ENCODE measurements at regions not wholly inside any gene's neighbourhood (a gene's known extent, or its start where the extent isn't known, plus 50 kb on each side); places are given as distances from the start of the nearest gene placed in this dataset.
A peak's percentile ranks its signal among the peaks of the same experiment; 100 is the strongest.
"Not testable (repeated sequence)": the region's sequence is repeated elsewhere in the genome, so short reads cannot be mapped to it uniquely, and the experiment has no call there.

GRCh38 chr2:95654897-95655296, 63.1 kb downstream of the TRIM43 start:
- DNase-seq (ENCODE audit: low spot score): not testable (repeated sequence)

- DNase-seq (ENCODE audit: low spot score): not testable (repeated sequence)
These were observed 64.8 kb downstream of the TRIM43 start for GRCh38 chr2:95656553-95656952.

GRCh38 chr2:95657937-95658336, 66.1 kb downstream of the TRIM43 start:
- not testable (repeated sequence) for DNase-seq (ENCODE audit: low spot score)

- DNase-seq (ENCODE audit: low spot score): not testable (repeated sequence)
These were observed 69.2 kb downstream of the TRIM43 start for GRCh38 chr2:95660766-95661562.

- DNase-seq (ENCODE audit: low spot score): not testable (repeated sequence)
These were observed 72.0 kb downstream of the TRIM43 start for GRCh38 chr2:95663471-95664441.

- DNase-seq (ENCODE audit: low spot score): peak; percentile 5
These were observed 74.8 kb downstream of the TRIM43 start for GRCh38 chr2:95666636-95667035.

GRCh38 chr2:95667480-95667879, 75.7 kb downstream of the TRIM43 start:
- no peak for DNase-seq (ENCODE audit: low spot score)

GRCh38 chr2:95668934-95669333, 77.1 kb downstream of the TRIM43 start:
- DNase-seq (ENCODE audit: low spot score): not testable (repeated sequence)

GRCh38 chr2:95669441-95669991, 77.7 kb downstream of the TRIM43 start:
- no peak for DNase-seq (ENCODE audit: low spot score)

- DNase-seq (ENCODE audit: low spot score): no peak
These were observed 78.4 kb downstream of the TRIM43 start for GRCh38 chr2:95670167-95670566.

- no peak for DNase-seq (ENCODE audit: low spot score)
These were observed 78.9 kb downstream of the TRIM43 start for GRCh38 chr2:95670686-95671085.

- DNase-seq (ENCODE audit: low spot score): not testable (repeated sequence)
These were observed 79.4 kb downstream of the TRIM43 start for GRCh38 chr2:95671171-95671570.

GRCh38 chr2:95671992-95672391, 80.2 kb downstream of the TRIM43 start:
- not testable (repeated sequence) for DNase-seq (ENCODE audit: low spot score)

GRCh38 chr2:95672500-95672899, 80.7 kb downstream of the TRIM43 start:
- not testable (repeated sequence) for DNase-seq (ENCODE audit: low spot score)

- no peak for DNase-seq (ENCODE audit: low spot score)
These were observed 82.4 kb downstream of the TRIM43 start for GRCh38 chr2:95674186-95674585.

GRCh38 chr2:95676573-95676972, 84.8 kb downstream of the TRIM43 start:
- not testable (repeated sequence) for DNase-seq (ENCODE audit: low spot score)

GRCh38 chr2:95677346-95677745, 85.5 kb downstream of the TRIM43 start:
- DNase-seq (ENCODE audit: low spot score): no peak

- DNase-seq (ENCODE audit: low spot score): not testable (repeated sequence)
These were observed 86.0 kb downstream of the TRIM43 start for GRCh38 chr2:95677833-95678232.

- not testable (repeated sequence) for DNase-seq (ENCODE audit: low spot score)
These were observed 89.4 kb downstream of the TRIM43 start for GRCh38 chr2:95681158-95681557.

- DNase-seq (ENCODE audit: low spot score): peak; percentile 6
These were observed 89.8 kb downstream of the TRIM43 start for GRCh38 chr2:95681589-95682081.

- not testable (repeated sequence) for DNase-seq (ENCODE audit: low spot score)
These were observed 91.2 kb downstream of the TRIM43 start for GRCh38 chr2:95682889-95683517.

- no peak for DNase-seq (ENCODE audit: low spot score)
These were observed 93.7 kb downstream of the TRIM43 start for GRCh38 chr2:95685513-95685912.
